GM10266 (cell line): ENCODE measurements at regions not wholly inside any gene's neighbourhood (a gene's known extent, or its start where the extent isn't known, plus 50 kb on each side); places are given as distances from the start of the nearest gene placed in this dataset.

Experiments used
- DNase-seq: peaks from one replicate; pipeline ENCODE4 v3.0.0; 2012; ENCODE audit errors: extremely low spot score
- CTCF ChIP-seq: IDR thresholded peaks from 2 replicates; pipeline ENCODE4 v1.5.1; 2012; ENCODE audit warnings: mild to moderate bottlenecking, low read depth; ENCODE audit not compliant: control insufficient read depth, insufficient read depth; ENCODE audit errors: missing control alignments

GRCh38 chr4:129917651-129918050 lies 821.7 kb downstream of the C4orf33 start:
- no peak for TF ChIP-seq CTCF
- DNase-seq, result no peak

GRCh38 chr4:129926936-129927335 lies 831.0 kb downstream of the C4orf33 start:
- DNase-seq, result no peak

GRCh38 chr4:129929052-129929451 lies 833.1 kb downstream of the C4orf33 start:
- DNase-seq, result no peak
- TF ChIP-seq CTCF, result peak; percentile 46

More at GRCh38 chr4:129926936-129927335, 831.0 kb downstream of the C4orf33 start:
- peak; percentile 10 for TF ChIP-seq CTCF

- TF ChIP-seq CTCF, result no peak
- DNase-seq, result no peak
Observed at GRCh38 chr4:129929984-129930383, 834.0 kb downstream of the C4orf33 start.

GRCh38 chr4:129950217-129950616 lies 854.3 kb downstream of the C4orf33 start:
- DNase-seq, result no peak
- no peak for TF ChIP-seq CTCF

GRCh38 chr4:129966175-129966574 lies 870.2 kb downstream of the C4orf33 start:
- no peak for DNase-seq
- TF ChIP-seq CTCF, result no peak

- no peak for TF ChIP-seq CTCF
Observed at GRCh38 chr4:129968366-129968765, 872.4 kb downstream of the C4orf33 start.

GRCh38 chr4:129968778-129969177 lies 872.8 kb downstream of the C4orf33 start:
- no peak for DNase-seq
- no peak for TF ChIP-seq CTCF

More at GRCh38 chr4:129968366-129968765, 872.4 kb downstream of the C4orf33 start:
- DNase-seq, result no peak
